ENCODE measurements at regions not wholly inside any gene's neighbourhood (a gene's known extent, or its start where the extent isn't known, plus 50 kb on each side); places are given as distances from the start of the nearest gene placed in this dataset.

DNA sequence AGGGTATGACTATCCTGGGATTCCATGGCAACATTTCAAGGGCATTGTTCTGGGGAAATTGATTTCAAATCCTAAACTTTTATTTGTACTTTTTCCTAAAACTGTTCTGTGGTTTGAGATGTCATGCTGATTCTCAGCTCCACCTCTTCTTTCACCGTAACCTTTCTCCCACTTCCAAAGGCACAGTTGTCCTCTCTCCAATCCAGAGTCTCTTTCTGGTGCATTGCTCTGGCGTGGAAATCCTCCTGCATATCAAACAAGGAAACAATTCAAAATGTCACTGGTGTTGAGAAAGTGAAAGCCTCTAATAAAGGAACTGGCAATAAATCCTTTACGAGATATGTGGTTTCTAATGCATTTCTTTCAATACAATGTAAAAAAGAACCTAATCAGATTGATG lies 155.1 kb upstream of the CDH2 start:
- Histone ChIP-seq H3K27ac (ENCODE audit: low read length) (no peak overlapping the region), H3K4me3 (ENCODE audit: low read depth in 2 of 2, low read length in 2 of 2) (no peak overlapping the region), H3K36me3 (ENCODE audit: control insufficient read depth, insufficient read depth, low read length) (no peaks in the 10 kb centered on the region), H3K4me1 (ENCODE audit: control insufficient read depth, insufficient read depth, low read length) (no peaks in the 10 kb centered on the region), H3K9me3 (ENCODE audit: control insufficient read depth, insufficient read depth, low read depth, low read length) (no peaks in the 10 kb centered on the region), H3K27me3 (ENCODE audit: control insufficient read depth, insufficient read depth, low read length) (no peaks in the 10 kb centered on the region)
- no TSS peak for BruUV-seq (replicated peaks)
- POLR2A ChIA-PET: no interaction called here
- TF ChIP-seq POLR2AphosphoS5 (IDR thresholded peaks at IDR 0.05; ENCODE audit: low read depth, low read length) (no peak), SIN3A (IDR thresholded peaks at IDR 0.05; ENCODE audit: borderline replicate concordance, insufficient read depth, low read depth, low read length) (no peak), CTCF (IDR thresholded peaks at IDR 0.05) (no peak), TCF7L2 (IDR thresholded peaks at IDR 0.05; ENCODE audit: low read depth, low read length) (no peak)
- TF ChIP-seq, protein P1, sequence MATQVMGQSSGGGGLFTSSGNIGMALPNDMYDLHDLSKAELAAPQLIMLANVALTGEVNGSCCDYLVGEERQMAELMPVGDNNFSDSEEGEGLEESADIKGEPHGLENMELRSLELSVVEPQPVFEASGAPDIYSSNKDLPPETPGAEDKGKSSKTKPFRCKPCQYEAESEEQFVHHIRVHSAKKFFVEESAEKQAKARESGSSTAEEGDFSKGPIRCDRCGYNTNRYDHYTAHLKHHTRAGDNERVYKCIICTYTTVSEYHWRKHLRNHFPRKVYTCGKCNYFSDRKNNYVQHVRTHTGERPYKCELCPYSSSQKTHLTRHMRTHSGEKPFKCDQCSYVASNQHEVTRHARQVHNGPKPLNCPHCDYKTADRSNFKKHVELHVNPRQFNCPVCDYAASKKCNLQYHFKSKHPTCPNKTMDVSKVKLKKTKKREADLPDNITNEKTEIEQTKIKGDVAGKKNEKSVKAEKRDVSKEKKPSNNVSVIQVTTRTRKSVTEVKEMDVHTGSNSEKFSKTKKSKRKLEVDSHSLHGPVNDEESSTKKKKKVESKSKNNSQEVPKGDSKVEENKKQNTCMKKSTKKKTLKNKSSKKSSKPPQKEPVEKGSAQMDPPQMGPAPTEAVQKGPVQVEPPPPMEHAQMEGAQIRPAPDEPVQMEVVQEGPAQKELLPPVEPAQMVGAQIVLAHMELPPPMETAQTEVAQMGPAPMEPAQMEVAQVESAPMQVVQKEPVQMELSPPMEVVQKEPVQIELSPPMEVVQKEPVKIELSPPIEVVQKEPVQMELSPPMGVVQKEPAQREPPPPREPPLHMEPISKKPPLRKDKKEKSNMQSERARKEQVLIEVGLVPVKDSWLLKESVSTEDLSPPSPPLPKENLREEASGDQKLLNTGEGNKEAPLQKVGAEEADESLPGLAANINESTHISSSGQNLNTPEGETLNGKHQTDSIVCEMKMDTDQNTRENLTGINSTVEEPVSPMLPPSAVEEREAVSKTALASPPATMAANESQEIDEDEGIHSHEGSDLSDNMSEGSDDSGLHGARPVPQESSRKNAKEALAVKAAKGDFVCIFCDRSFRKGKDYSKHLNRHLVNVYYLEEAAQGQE (IDR thresholded peaks at IDR 0.05; ENCODE audit: insufficient read depth in 1 of 2, low read depth in 2 of 2, low read length in 1 of 2): no peak
- CTCF ChIA-PET: no interaction called here
- ATAC-seq: no peak
- intact Hi-C loops (cut with micrococcal nuclease; ENCODE audit: unreplicated experiment) (no loop called here), in situ Hi-C loops (cut with HindIII; ENCODE audit: low pct_unique_long_range_greater_than_20kb, low sequenced_read_pairs) (no loop called here)
- DNase-seq (ENCODE audit: low read depth, low spot score): no peak

DNA sequence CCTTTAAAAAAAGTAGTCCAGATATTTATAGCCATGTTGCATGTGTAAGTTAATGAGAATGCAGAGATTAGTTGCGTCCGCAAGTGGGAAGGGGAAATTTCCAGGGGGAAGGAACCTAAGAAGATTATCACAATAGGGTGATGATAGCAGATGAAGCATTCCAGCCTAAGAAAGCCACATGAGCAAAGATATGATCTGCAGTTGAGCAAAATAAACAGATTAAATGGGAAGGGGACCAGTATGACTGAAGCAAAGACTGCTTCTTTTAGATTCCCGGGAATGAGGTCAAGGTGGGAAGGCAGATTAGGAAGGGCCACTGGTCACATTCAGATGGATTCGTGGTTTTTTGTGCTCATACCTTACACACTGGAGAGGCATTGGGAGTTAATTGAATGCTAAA lies 154.6 kb upstream of the CDH2 start:
- Histone ChIP-seq H3K9me3 (ENCODE audit: control insufficient read depth, insufficient read depth, low read depth, low read length) (no peaks in the 10 kb centered on the region), H3K27ac (ENCODE audit: low read length) (no peak overlapping the region), H3K27me3 (ENCODE audit: control insufficient read depth, insufficient read depth, low read length) (no peaks in the 10 kb centered on the region), H3K4me3 (ENCODE audit: low read depth in 2 of 2, low read length in 2 of 2) (no peak overlapping the region), H3K36me3 (ENCODE audit: control insufficient read depth, insufficient read depth, low read length) (no peaks in the 10 kb centered on the region), H3K4me1 (ENCODE audit: control insufficient read depth, insufficient read depth, low read length) (no peaks in the 10 kb centered on the region)
- ChIA-PET CTCF (no interaction called here), POLR2A (no interaction called here)
- BruUV-seq (replicated peaks): no TSS peak
- ATAC-seq (no peak), DNase-seq (ENCODE audit: low read depth, low spot score) (no peak)
- TF ChIP-seq SIN3A (IDR thresholded peaks at IDR 0.05; ENCODE audit: borderline replicate concordance, insufficient read depth, low read depth, low read length): no peak
- no peak for TF ChIP-seq TCF7L2 (IDR thresholded peaks at IDR 0.05; ENCODE audit: low read depth, low read length)
- TF ChIP-seq CTCF (IDR thresholded peaks at IDR 0.05): no peak
- TF ChIP-seq, protein P1 (IDR thresholded peaks at IDR 0.05; ENCODE audit: insufficient read depth in 1 of 2, low read depth in 2 of 2, low read length in 1 of 2): no peak
- TF ChIP-seq POLR2AphosphoS5 (IDR thresholded peaks at IDR 0.05; ENCODE audit: low read depth, low read length): no peak
- in situ Hi-C loops (cut with HindIII; ENCODE audit: low pct_unique_long_range_greater_than_20kb, low sequenced_read_pairs): no loop called here
- intact Hi-C loops (cut with micrococcal nuclease; ENCODE audit: unreplicated experiment): no loop called here

All from Panc1 (cell line).